Activated B cell treated with CpG ODN at 0.5 μM for 24 hours (primary cell): ENCODE measurements at regions not wholly inside any gene's neighbourhood (a gene's known extent, or its start where the extent isn't known, plus 50 kb on each side); places are given as distances from the start of the nearest gene placed in this dataset.

Experiments
- ATAC-seq: fragments of 200-7000 bp; cut with Tn5 transposase; one replicate; pipeline ENCODE4 v1.10.0; 2021; ENCODE audit warnings: low read depth, mild to moderate bottlenecking, moderate library complexity
- CTCF ChIA-PET: fragments of 350-600 bp; sonication (Branson Sonifier 250); formaldehyde crosslinking; loops from one replicate; lab custom pipeline; 2021; ENCODE audit warnings: antibody characterized with exemption; lab: Charles Lee
- POLR2A ChIA-PET: fragments of 350-600 bp; sonication (Branson Sonifier 250); formaldehyde crosslinking; loops from one replicate; lab custom pipeline; 2021; ENCODE audit warnings: antibody characterized with exemption; lab: Charles Lee
- DNase-seq: peaks from one replicate; pipeline ENCODE4 v3.0.0; 2022
- H3K27ac Mint-ChIP-seq: one replicate; pipeline ENCODE4 v1.8.0; 2020; ENCODE audit warnings: mixed read lengths
- H3K27me3 Mint-ChIP-seq: one replicate; pipeline ENCODE4 v1.8.0; 2021; ENCODE audit warnings: mixed read lengths
- H3K36me3 Mint-ChIP-seq: one replicate; pipeline ENCODE4 v1.8.0; 2021; ENCODE audit warnings: low read depth, mixed read lengths
- H3K4me1 Mint-ChIP-seq: one replicate; pipeline ENCODE4 v1.8.0; 2021; ENCODE audit warnings: mixed read lengths
- H3K4me3 Mint-ChIP-seq: one replicate; pipeline ENCODE4 v1.8.0; 2020; ENCODE audit warnings: mild to moderate bottlenecking, mixed read lengths
- H3K9me3 Mint-ChIP-seq: one replicate; pipeline ENCODE4 v1.8.0; 2020; ENCODE audit warnings: mixed read lengths
- intact Hi-C: fragments of 100-400 bp; cut with micrococcal nuclease; formaldehyde crosslinking; loops from one replicate; pipeline ENCODE4 v1.15.1; 2024
- TF ChIP-seq, protein P1 (sequence below): fragments of 200-600 bp; IDR thresholded peaks from one replicate; pipeline ENCODE4 v1.8.0; 2022; ENCODE audit warnings: antibody characterized with exemption, mild to moderate bottlenecking

- Mint-ChIP-seq H3K4me1 (no peaks in the 10 kb centered on the region), H3K36me3 (no peaks in the 10 kb centered on the region), H3K4me3 (no peak overlapping the region), H3K27me3 (peaks cover 4% of the 10 kb centered on the region), H3K27ac (no peak overlapping the region), H3K9me3 (no peaks in the 10 kb centered on the region)
- CTCF ChIA-PET, result no interaction called here
- TF ChIP-seq, protein P1, sequence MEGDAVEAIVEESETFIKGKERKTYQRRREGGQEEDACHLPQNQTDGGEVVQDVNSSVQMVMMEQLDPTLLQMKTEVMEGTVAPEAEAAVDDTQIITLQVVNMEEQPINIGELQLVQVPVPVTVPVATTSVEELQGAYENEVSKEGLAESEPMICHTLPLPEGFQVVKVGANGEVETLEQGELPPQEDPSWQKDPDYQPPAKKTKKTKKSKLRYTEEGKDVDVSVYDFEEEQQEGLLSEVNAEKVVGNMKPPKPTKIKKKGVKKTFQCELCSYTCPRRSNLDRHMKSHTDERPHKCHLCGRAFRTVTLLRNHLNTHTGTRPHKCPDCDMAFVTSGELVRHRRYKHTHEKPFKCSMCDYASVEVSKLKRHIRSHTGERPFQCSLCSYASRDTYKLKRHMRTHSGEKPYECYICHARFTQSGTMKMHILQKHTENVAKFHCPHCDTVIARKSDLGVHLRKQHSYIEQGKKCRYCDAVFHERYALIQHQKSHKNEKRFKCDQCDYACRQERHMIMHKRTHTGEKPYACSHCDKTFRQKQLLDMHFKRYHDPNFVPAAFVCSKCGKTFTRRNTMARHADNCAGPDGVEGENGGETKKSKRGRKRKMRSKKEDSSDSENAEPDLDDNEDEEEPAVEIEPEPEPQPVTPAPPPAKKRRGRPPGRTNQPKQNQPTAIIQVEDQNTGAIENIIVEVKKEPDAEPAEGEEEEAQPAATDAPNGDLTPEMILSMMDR, result no peak
- intact Hi-C loops, result loop anchor here (1.0 kb wide), 1 partner anchor 104 kb away; the partner anchor contains the start of gene FNDC3B
- ATAC-seq, result no peak
- POLR2A ChIA-PET, result no interaction called here
- DNase-seq, result no peak
Observed at GRCh38 chr3:171935261-171936123, 92.3 kb downstream of the TMEM212 start.

- no peak for ATAC-seq
- no peaks in the 10 kb centered on the region for H3K36me3 Mint-ChIP-seq
- CTCF ChIA-PET, result no interaction called here
- no peak for DNase-seq
- H3K4me3 Mint-ChIP-seq, result no peak overlapping the region
- POLR2A ChIA-PET, result no interaction called here
- peaks cover 4% of the 10 kb centered on the region for H3K27me3 Mint-ChIP-seq
- H3K9me3 Mint-ChIP-seq, result no peaks in the 10 kb centered on the region
- H3K4me1 Mint-ChIP-seq, result no peaks in the 10 kb centered on the region
- TF ChIP-seq, protein P1, result no peak
- H3K27ac Mint-ChIP-seq, result no peak overlapping the region
- intact Hi-C loops, result no loop called here
Observed at GRCh38 chr3:171936191-171936841, 93.2 kb downstream of the TMEM212 start.

DNA sequence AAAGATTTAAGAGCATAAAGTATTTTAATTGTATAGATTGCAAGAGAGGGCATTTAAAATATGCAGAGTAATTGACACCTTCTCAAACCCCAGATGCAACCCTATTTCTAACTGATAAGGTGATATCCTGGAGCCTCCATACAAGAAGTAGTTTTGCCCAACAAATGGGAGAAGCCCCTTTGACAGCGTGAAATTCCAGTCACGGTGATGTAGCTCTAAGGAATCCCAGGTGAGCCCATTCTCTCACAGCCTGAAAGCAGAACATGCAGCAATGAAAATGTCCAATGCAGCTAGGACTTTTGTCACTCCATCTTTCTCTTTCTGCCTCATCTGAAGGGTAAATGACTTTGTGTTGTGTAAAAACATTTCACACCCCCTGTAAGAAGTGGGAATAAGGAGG lies 96.4 kb downstream of the TMEM212 start:
- POLR2A ChIA-PET, result no interaction called here
- Mint-ChIP-seq H3K4me3 (no peak overlapping the region), H3K27ac (no peak overlapping the region), H3K9me3 (no peaks in the 10 kb centered on the region), H3K27me3 (peaks cover 2% of the 10 kb centered on the region), H3K4me1 (no peaks in the 10 kb centered on the region), H3K36me3 (no peaks in the 10 kb centered on the region)
- intact Hi-C loops, result no loop called here
- DNase-seq (no peak), ATAC-seq (no peak)
- TF ChIP-seq, protein P1, result no peak
- CTCF ChIA-PET, result no interaction called here

GRCh38 chr3:171940151-171940649 lies 97.1 kb downstream of the TMEM212 start:
- H3K36me3 Mint-ChIP-seq, result no peaks in the 10 kb centered on the region
- H3K9me3 Mint-ChIP-seq, result no peaks in the 10 kb centered on the region
- POLR2A ChIA-PET, result interaction anchor here (0.7 kb wide), 1 partner anchor 661 kb away, joined by 8 read pairs; no protein-coding TSS in a partner anchor
- H3K27me3 Mint-ChIP-seq, result peaks cover 2% of the 10 kb centered on the region
- H3K4me1 Mint-ChIP-seq, result no peaks in the 10 kb centered on the region
- CTCF ChIA-PET, result no interaction called here
- TF ChIP-seq, protein P1, result no peak
- H3K4me3 Mint-ChIP-seq, result no peak overlapping the region
- H3K27ac Mint-ChIP-seq, result no peak overlapping the region
- DNase-seq, result no peak
- intact Hi-C loops, result no loop called here
- ATAC-seq, result no peak
